Ishikawa (cell line): ENCODE measurements at regions not wholly inside any gene's neighbourhood (a gene's known extent, or its start where the extent isn't known, plus 50 kb on each side); places are given as distances from the start of the nearest gene placed in this dataset.

Experiments
- CEBPB ChIP-seq: IDR thresholded peaks from 2 replicates; pipeline ENCODE4 v1.6.1; 2012
- EGR1 ChIP-seq: IDR thresholded peaks from 2 replicates; pipeline ENCODE4 v1.6.1; 2012
- EP300 ChIP-seq: IDR thresholded peaks from 2 replicates; pipeline ENCODE4 v1.6.1; 2012; ENCODE audit warnings: borderline replicate concordance
- FOXM1 ChIP-seq: IDR thresholded peaks from 2 replicates; pipeline ENCODE4 v1.6.1; 2012; ENCODE audit warnings: low read depth, borderline replicate concordance
- NFIC ChIP-seq: IDR thresholded peaks from 2 replicates; pipeline ENCODE4 v1.6.1; 2012
- RAD21 ChIP-seq: IDR thresholded peaks from 2 replicates; pipeline ENCODE4 v1.6.1; 2012; ENCODE audit warnings: low read depth
- TAF1 ChIP-seq: IDR thresholded peaks from 2 replicates; pipeline ENCODE4 v1.6.1; 2012; ENCODE audit warnings: low read depth, mild to moderate bottlenecking
- TEAD4 ChIP-seq: IDR thresholded peaks from 2 replicates; pipeline ENCODE4 v1.6.1; 2012
- YY1 ChIP-seq: IDR thresholded peaks from 2 replicates; pipeline ENCODE4 v1.6.1; 2012; ENCODE audit warnings: low read depth
- TF ChIP-seq, protein P1 (sequence below): IDR thresholded peaks from 2 replicates; pipeline ENCODE4 v1.6.1; 2012
- TF ChIP-seq, protein P2 (sequence below): IDR thresholded peaks from 2 replicates; pipeline ENCODE4 v1.6.1; 2012; ENCODE audit warnings: low read depth, mild to moderate bottlenecking

DNA sequence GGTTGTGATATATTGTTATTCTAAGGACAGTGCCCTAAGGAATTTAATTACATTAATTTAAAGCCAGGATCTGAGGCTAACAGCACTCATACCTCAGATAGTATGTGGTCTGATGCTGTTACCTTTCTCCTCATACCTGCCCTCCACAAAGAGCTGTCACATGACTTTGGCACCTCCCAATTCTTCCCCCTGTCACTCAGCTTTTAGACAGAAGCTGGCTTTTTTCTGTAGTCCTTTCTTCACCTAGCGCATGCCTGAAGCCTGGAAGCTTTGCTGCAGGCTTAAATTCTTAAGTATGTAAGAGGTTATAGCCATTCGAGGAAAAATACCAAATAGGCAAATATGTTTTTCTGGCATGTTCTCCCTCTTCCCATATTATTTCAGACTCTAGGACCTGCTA lies 61.0 kb upstream of the ADAMTS19 start:
- TF ChIP-seq EP300 (no peak), CEBPB (no peak), YY1 (no peak), TEAD4 (no peak), EGR1 (no peak), NFIC (no peak), RAD21 (no peak), TAF1 (no peak), FOXM1 (no peak)
- TF ChIP-seq, protein P1, sequence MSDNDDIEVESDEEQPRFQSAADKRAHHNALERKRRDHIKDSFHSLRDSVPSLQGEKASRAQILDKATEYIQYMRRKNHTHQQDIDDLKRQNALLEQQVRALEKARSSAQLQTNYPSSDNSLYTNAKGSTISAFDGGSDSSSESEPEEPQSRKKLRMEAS: no peak
- TF ChIP-seq, protein P2, sequence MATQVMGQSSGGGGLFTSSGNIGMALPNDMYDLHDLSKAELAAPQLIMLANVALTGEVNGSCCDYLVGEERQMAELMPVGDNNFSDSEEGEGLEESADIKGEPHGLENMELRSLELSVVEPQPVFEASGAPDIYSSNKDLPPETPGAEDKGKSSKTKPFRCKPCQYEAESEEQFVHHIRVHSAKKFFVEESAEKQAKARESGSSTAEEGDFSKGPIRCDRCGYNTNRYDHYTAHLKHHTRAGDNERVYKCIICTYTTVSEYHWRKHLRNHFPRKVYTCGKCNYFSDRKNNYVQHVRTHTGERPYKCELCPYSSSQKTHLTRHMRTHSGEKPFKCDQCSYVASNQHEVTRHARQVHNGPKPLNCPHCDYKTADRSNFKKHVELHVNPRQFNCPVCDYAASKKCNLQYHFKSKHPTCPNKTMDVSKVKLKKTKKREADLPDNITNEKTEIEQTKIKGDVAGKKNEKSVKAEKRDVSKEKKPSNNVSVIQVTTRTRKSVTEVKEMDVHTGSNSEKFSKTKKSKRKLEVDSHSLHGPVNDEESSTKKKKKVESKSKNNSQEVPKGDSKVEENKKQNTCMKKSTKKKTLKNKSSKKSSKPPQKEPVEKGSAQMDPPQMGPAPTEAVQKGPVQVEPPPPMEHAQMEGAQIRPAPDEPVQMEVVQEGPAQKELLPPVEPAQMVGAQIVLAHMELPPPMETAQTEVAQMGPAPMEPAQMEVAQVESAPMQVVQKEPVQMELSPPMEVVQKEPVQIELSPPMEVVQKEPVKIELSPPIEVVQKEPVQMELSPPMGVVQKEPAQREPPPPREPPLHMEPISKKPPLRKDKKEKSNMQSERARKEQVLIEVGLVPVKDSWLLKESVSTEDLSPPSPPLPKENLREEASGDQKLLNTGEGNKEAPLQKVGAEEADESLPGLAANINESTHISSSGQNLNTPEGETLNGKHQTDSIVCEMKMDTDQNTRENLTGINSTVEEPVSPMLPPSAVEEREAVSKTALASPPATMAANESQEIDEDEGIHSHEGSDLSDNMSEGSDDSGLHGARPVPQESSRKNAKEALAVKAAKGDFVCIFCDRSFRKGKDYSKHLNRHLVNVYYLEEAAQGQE: no peak
